HCT116 (cell line): ENCODE measurements at regions not wholly inside any gene's neighbourhood (a gene's known extent, or its start where the extent isn't known, plus 50 kb on each side); places are given as distances from the start of the nearest gene placed in this dataset.

Experiments
- ATAC-seq: fragments of 200-7000 bp; cut with Tn5 transposase; 2 replicates; pipeline ENCODE4 v1.9.1; 2020; ENCODE audit warnings: mild to moderate bottlenecking, moderate library complexity
- BruUV-seq: library from RNA; stranded (reverse); fragments of 400-500 nt; replicated peaks from 2 replicates; lab custom pipeline; 2021; lab: Mats Ljungman, UMichigan
- CTCF ChIA-PET: fragments of 300-600 bp; sonication (Branson Sonifier 250); formaldehyde crosslinking; loops from one replicate; lab custom pipeline; 2021; ENCODE audit warnings: antibody characterized with exemption; lab: Charles Lee
- POLR2A ChIA-PET: fragments of 300-600, 350-600 bp; sonication (Branson Sonifier 250); formaldehyde crosslinking; loops from one replicate; lab custom pipeline; 2021; ENCODE audit warnings: antibody characterized with exemption; lab: Charles Lee
- RAD21 ChIA-PET, 2 experiments: fragments of 300-600 bp; sonication (Branson Sonifier 250); formaldehyde crosslinking; loops; one replicate each; lab custom pipeline; 2023; ENCODE audit warnings: low total read pairs in 2 of 2; ENCODE audit not compliant: uncharacterized antibody in 2 of 2, unreplicated experiment in 2 of 2, low non-redundant PET in 1 of 2; lab: Charles Lee
- DNase-seq: peaks from one replicate; pipeline ENCODE4 v3.0.0-alpha.2; 2010; ENCODE audit warnings: low read depth, low spot score
- H2AFZ ChIP-seq: fragments of 200-600 bp; shearing (Covaris generic), sonication (generic); 2 replicates; pipeline ENCODE4 v1.6.1; 2017; ENCODE audit warnings: low read depth, mixed run types, mixed read lengths, antibody characterized with exemption, low read length; ENCODE audit not compliant: poor library complexity, severe bottlenecking
- H3K27ac ChIP-seq: 2 replicates; pipeline ENCODE4 v1.5.1; 2012; ENCODE audit warnings: low read depth, low read length
- H3K27me3 ChIP-seq: fragments of 200-600 bp; sonication (generic); 2 replicates; pipeline ENCODE4 v1.6.1; 2016; ENCODE audit warnings: mixed run types, low read length, mixed read lengths; ENCODE audit not compliant: insufficient read depth
- H3K36me3 ChIP-seq, 2 experiments: fragments of 200-500 bp in 1 of 2; fragments of 200-600 bp in 1 of 2; sonication (Bioruptor generic) in 1 of 2; sonication (generic) in 1 of 2; 2 replicates each; pipeline versions ENCODE4 v1.5.1 to v1.6.1; 2014 to 2016; ENCODE audit warnings: low read length in 2 of 2, inconsistent platforms in 1 of 2, mixed read lengths in 1 of 2, mixed run types in 1 of 2; ENCODE audit not compliant: insufficient read depth in 2 of 2, control insufficient read depth in 1 of 2
- H3K4me1 ChIP-seq, 2 experiments: fragments of 200-600 bp in 1 of 2; sonication (generic) in 1 of 2; 2 replicates each; pipeline versions ENCODE4 v1.5.1 to v1.6.1; 2012 to 2017; ENCODE audit warnings: low read length in 2 of 2, inconsistent platforms in 1 of 2, mild to moderate bottlenecking in 1 of 2, mixed read lengths in 1 of 2, mixed run types in 1 of 2, moderate library complexity in 1 of 2; ENCODE audit not compliant: insufficient read depth in 2 of 2, control insufficient read depth in 1 of 2
- H3K4me2 ChIP-seq: fragments of 200-600 bp; sonication (generic); 2 replicates; pipeline ENCODE4 v1.6.1; 2017; ENCODE audit warnings: mixed run types, low read length, mixed read lengths
- H3K4me3 ChIP-seq, 2 experiments: fragments of 200-600 bp in 1 of 2; sonication (generic) in 1 of 2; replicated peaks in 1 of 2; 2 replicates each; pipeline ENCODE4 v1.5.1; 2011 to 2016; ENCODE audit warnings: low read length in 2 of 2, control low read depth in 1 of 2, low read depth in 1 of 2, mild to moderate bottlenecking in 1 of 2, mixed read lengths in 1 of 2, mixed run types in 1 of 2
- H3K79me2 ChIP-seq: fragments of 200-600 bp; sonication (generic); 2 replicates; pipeline ENCODE4 v1.6.1; 2017; ENCODE audit warnings: mild to moderate bottlenecking, mixed run types, low read length, moderate library complexity, mixed read lengths; ENCODE audit not compliant: insufficient read depth
- H3K9ac ChIP-seq: fragments of 200-600 bp; sonication (generic); 2 replicates; pipeline ENCODE4 v1.6.1; 2016; ENCODE audit warnings: low read length, mixed read lengths
- H3K9me2 ChIP-seq: fragments of 200-600 bp; sonication (generic), shearing (Covaris generic); 2 replicates; pipeline ENCODE4 v1.6.1; 2017; ENCODE audit warnings: mixed run types, mild to moderate bottlenecking, moderate library complexity; ENCODE audit not compliant: insufficient read depth
- H3K9me3 ChIP-seq, 2 experiments: fragments of 200-500 bp in 1 of 2; fragments of 200-600 bp in 1 of 2; sonication (Bioruptor generic) in 1 of 2; sonication (generic) in 1 of 2; 2 replicates each; pipeline ENCODE4 v1.6.1; 2014 to 2017; ENCODE audit warnings: low read length in 2 of 2, mixed read lengths in 2 of 2, inconsistent platforms in 1 of 2, low read depth in 1 of 2, mild to moderate bottlenecking in 1 of 2, mixed run types in 1 of 2, moderate library complexity in 1 of 2; ENCODE audit not compliant: control insufficient read depth in 1 of 2, insufficient read depth in 1 of 2
- H4K20me1 ChIP-seq: fragments of 200-600 bp; sonication (generic), shearing (Covaris generic); 2 replicates; pipeline ENCODE4 v1.6.1; 2017; ENCODE audit warnings: mixed run types, mild to moderate bottlenecking, moderate library complexity; ENCODE audit not compliant: insufficient read depth
- ATF3 ChIP-seq: IDR thresholded peaks from 2 replicates; pipeline ENCODE4 v1.6.1; 2012
- CBX3 ChIP-seq: IDR thresholded peaks from 2 replicates; pipeline ENCODE4 v1.6.1; 2012; ENCODE audit warnings: low read depth
- EGR1 ChIP-seq: IDR thresholded peaks from 2 replicates; pipeline ENCODE4 v1.6.1; 2012; ENCODE audit warnings: low read depth
- EZH2phosphoT487 ChIP-seq: fragments of 200-600 bp; IDR thresholded peaks from 2 replicates; pipeline ENCODE4 v1.6.1; 2018; ENCODE audit warnings: antibody characterized with exemption, borderline replicate concordance
- POLR2AphosphoS5 ChIP-seq: IDR thresholded peaks from 2 replicates; pipeline ENCODE4 v1.6.1; 2011; ENCODE audit warnings: mild to moderate bottlenecking, low read depth, low read length, moderate library complexity
- SIN3A ChIP-seq: IDR thresholded peaks from 2 replicates; pipeline ENCODE4 v1.6.1; 2012; ENCODE audit warnings: low read depth
- SRF ChIP-seq: IDR thresholded peaks from 2 replicates; pipeline ENCODE4 v1.6.1; 2012; ENCODE audit warnings: low read depth
- TCF7L2 ChIP-seq: IDR thresholded peaks from 2 replicates; pipeline ENCODE4 v1.7.0; 2011; ENCODE audit warnings: borderline replicate concordance, inconsistent platforms; ENCODE audit not compliant: insufficient read depth, insufficient read length; ENCODE audit errors: extremely low read depth
- YY1 ChIP-seq: IDR thresholded peaks from 2 replicates; pipeline ENCODE4 v1.6.1; 2011; ENCODE audit warnings: low read length, low read depth, moderate library complexity, mild to moderate bottlenecking; ENCODE audit not compliant: insufficient replicate concordance; ENCODE audit errors: extremely low read depth
- ZBTB33 ChIP-seq: IDR thresholded peaks from 2 replicates; pipeline ENCODE4 v1.6.1; 2011; ENCODE audit warnings: mild to moderate bottlenecking, low read length, moderate library complexity; ENCODE audit not compliant: insufficient replicate concordance; ENCODE audit errors: extremely low read depth
- ZNF274 ChIP-seq: fragments of 200-500 bp; sonication (Bioruptor generic); IDR thresholded peaks from 2 replicates; pipeline ENCODE4 v1.6.1; 2014; ENCODE audit warnings: mild to moderate bottlenecking, low read depth, low read length, inconsistent platforms
- intact Hi-C: fragments of 100-400 bp; cut with micrococcal nuclease; formaldehyde crosslinking; loops from 2 replicates; pipeline ENCODE4 v1.10.0; 2022
- TF ChIP-seq, protein P1 (sequence below): IDR thresholded peaks from 2 replicates; pipeline ENCODE4 v1.6.1; 2012; ENCODE audit warnings: low read depth
- TF ChIP-seq, protein P2 (sequence below): IDR thresholded peaks from 2 replicates; pipeline ENCODE4 v1.6.1; 2012

- CTCF ChIA-PET, result no interaction called here
- ATAC-seq (no peak), DNase-seq (no peak)
- no peak overlapping the region for H3K27ac ChIP-seq
- POLR2A ChIA-PET, result no interaction called here
- no peaks in the 10 kb centered on the region for H3K9me3 ChIP-seq
- H3K27me3 ChIP-seq, result peaks cover 13% of the 10 kb centered on the region; the same call in 1 of the 2 replicates
- H4K20me1 ChIP-seq, result no peaks in the 10 kb centered on the region
- H3K79me2 ChIP-seq, result no peaks in the 10 kb centered on the region
- no peak overlapping the region for H2AFZ ChIP-seq
- H3K4me1 ChIP-seq, result no peaks in the 10 kb centered on the region
- no TSS peak for BruUV-seq
- TF ChIP-seq POLR2AphosphoS5, result no peak
- H3K36me3 ChIP-seq, result no peaks in the 10 kb centered on the region
- H3K4me3 ChIP-seq, result no peak overlapping the region
- H3K9ac ChIP-seq, result no peak overlapping the region
- RAD21 ChIA-PET, result no interaction called here
- H3K9me2 ChIP-seq, result no peaks in the 10 kb centered on the region
- no peak overlapping the region for H3K4me2 ChIP-seq
- intact Hi-C loops, result no loop called here
These were observed 76.8 kb upstream of the PTER start for GRCh38 chr10:16360001-16360400.

DNA sequence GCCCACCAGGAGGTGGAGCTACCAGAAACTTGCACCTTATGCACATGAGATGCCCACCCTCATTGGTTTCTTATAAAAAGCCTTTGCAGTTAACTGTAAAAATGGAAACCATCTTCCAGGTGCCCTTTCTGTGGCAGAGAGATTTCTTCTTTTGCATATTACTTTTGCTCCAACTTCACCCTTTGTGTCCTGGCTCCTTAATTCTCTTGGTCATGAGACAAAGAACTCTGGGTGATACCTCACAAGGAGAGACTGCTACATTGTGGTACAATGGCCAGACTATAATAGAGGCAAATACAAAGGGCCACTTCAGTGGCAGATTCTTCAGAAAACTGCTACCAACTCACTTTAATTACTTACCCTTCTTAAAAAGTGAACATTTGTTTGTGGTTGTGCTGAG, 76.4 kb upstream of the PTER start:
- H3K4me3 ChIP-seq, result no peak overlapping the region
- H2AFZ ChIP-seq, result no peak overlapping the region
- DNase-seq (no peak), ATAC-seq (no peak)
- no peaks in the 10 kb centered on the region for H3K4me1 ChIP-seq
- no peaks in the 10 kb centered on the region for H3K9me3 ChIP-seq
- ChIA-PET RAD21 (no interaction called here), POLR2A (no interaction called here), CTCF (no interaction called here)
- intact Hi-C loops, result no loop called here
- H3K27ac ChIP-seq, result no peak overlapping the region
- H3K27me3 ChIP-seq, result peaks cover 13% of the 10 kb centered on the region; the same call in 1 of the 2 replicates
- H3K79me2 ChIP-seq, result no peaks in the 10 kb centered on the region
- no peak overlapping the region for H3K9ac ChIP-seq
- no peak overlapping the region for H3K4me2 ChIP-seq
- no peak for TF ChIP-seq ZNF274
- TF ChIP-seq YY1, result no peak
- TF ChIP-seq ZBTB33, result no peak
- TF ChIP-seq ATF3, result no peak
- TF ChIP-seq CBX3, result no peak
- TF ChIP-seq POLR2AphosphoS5, result no peak
- TF ChIP-seq SRF, result no peak
- no peak for TF ChIP-seq EGR1
- no peak for TF ChIP-seq TCF7L2
- TF ChIP-seq SIN3A, result no peak
- TF ChIP-seq, protein P1, sequence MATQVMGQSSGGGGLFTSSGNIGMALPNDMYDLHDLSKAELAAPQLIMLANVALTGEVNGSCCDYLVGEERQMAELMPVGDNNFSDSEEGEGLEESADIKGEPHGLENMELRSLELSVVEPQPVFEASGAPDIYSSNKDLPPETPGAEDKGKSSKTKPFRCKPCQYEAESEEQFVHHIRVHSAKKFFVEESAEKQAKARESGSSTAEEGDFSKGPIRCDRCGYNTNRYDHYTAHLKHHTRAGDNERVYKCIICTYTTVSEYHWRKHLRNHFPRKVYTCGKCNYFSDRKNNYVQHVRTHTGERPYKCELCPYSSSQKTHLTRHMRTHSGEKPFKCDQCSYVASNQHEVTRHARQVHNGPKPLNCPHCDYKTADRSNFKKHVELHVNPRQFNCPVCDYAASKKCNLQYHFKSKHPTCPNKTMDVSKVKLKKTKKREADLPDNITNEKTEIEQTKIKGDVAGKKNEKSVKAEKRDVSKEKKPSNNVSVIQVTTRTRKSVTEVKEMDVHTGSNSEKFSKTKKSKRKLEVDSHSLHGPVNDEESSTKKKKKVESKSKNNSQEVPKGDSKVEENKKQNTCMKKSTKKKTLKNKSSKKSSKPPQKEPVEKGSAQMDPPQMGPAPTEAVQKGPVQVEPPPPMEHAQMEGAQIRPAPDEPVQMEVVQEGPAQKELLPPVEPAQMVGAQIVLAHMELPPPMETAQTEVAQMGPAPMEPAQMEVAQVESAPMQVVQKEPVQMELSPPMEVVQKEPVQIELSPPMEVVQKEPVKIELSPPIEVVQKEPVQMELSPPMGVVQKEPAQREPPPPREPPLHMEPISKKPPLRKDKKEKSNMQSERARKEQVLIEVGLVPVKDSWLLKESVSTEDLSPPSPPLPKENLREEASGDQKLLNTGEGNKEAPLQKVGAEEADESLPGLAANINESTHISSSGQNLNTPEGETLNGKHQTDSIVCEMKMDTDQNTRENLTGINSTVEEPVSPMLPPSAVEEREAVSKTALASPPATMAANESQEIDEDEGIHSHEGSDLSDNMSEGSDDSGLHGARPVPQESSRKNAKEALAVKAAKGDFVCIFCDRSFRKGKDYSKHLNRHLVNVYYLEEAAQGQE, result no peak
- no peak for TF ChIP-seq EZH2phosphoT487
- TF ChIP-seq, protein P2, sequence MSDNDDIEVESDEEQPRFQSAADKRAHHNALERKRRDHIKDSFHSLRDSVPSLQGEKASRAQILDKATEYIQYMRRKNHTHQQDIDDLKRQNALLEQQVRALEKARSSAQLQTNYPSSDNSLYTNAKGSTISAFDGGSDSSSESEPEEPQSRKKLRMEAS, result no peak
- no TSS peak for BruUV-seq
- no peaks in the 10 kb centered on the region for H3K36me3 ChIP-seq
- no peaks in the 10 kb centered on the region for H3K9me2 ChIP-seq
- no peaks in the 10 kb centered on the region for H4K20me1 ChIP-seq
